IPS-18a (cell line): ENCODE measurements at regions not wholly inside any gene's neighbourhood (a gene's known extent, or its start where the extent isn't known, plus 50 kb on each side); places are given as distances from the start of the nearest gene placed in this dataset.

Experiments used
- H3K27ac ChIP-seq: one replicate; pipeline ENCODE4 v1.5.1; 2013; ENCODE audit warnings: low read length
- H3K27me3 ChIP-seq: one replicate; pipeline ENCODE4 v1.6.1; 2013; ENCODE audit warnings: mild to moderate bottlenecking, low read length; ENCODE audit not compliant: control insufficient read depth, insufficient read depth
- H3K36me3 ChIP-seq: one replicate; pipeline ENCODE4 v1.6.1; 2013; ENCODE audit warnings: low read depth, low read length; ENCODE audit not compliant: control insufficient read depth
- H3K4me1 ChIP-seq: one replicate; pipeline ENCODE4 v1.6.1; 2013; ENCODE audit warnings: low read depth, low read length; ENCODE audit not compliant: control insufficient read depth
- H3K4me3 ChIP-seq: one replicate; pipeline ENCODE4 v1.5.1; 2013; ENCODE audit warnings: low read length
- H3K9ac ChIP-seq: one replicate; pipeline ENCODE4 v1.6.1; 2013; ENCODE audit warnings: mild to moderate bottlenecking, low read length, moderate library complexity
- H3K9me3 ChIP-seq: one replicate; pipeline ENCODE4 v1.6.1; 2013; ENCODE audit warnings: low read depth, low read length; ENCODE audit not compliant: control insufficient read depth

DNA sequence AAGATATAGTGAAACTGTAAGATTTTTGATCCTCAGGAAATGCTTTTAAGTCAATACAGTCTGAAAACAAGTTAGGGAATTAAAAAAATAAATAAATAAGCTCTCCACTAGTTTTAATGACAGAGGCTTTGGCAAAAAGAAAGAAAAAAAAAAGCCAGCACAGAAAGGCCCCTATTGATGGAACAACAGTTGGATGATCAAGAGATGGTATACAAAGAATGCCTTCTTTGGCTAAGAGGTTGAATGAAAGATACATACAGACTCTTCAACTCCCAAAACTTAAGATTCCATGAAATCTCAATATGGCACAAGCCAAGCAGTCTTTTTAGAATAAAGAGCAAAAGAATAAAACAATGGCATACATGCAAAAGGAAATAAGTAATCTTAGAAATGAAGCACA is 64.0 kb upstream of the GALNT5 start:
- Histone ChIP-seq H3K9ac (no peak overlapping the region), H3K27ac (no peak overlapping the region), H3K9me3 (no peaks in the 10 kb centered on the region), H3K4me3 (no peak overlapping the region), H3K4me1 (peaks cover 3% of the 10 kb centered on the region), H3K27me3 (no peaks in the 10 kb centered on the region), H3K36me3 (no peaks in the 10 kb centered on the region)

DNA sequence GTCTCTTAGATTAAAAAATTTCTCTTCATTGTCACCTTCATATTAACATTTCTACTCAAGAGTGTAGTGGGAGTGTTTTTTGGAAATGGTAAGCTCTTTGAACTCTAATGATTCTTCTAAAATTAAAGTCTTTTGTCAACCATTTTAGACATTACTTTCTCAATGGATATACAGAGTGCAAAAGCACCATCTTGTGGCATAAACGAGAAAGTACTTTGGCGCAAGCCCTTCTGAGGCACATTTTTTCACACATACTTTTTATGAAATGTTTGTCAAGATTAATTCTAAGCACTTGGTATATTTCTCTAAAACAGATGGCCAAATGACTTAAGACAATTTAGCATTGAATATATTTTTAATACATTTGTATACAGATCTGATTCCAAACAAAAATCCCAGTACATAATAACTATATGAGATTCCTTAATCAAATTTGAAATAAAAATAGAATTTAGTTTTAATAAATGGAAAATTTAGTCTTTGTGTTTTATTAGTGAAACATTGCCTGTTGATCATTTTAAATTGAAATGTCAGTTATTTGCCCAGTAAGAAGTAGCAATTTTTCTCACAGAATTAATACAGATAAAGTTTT is 63.3 kb upstream of the GALNT5 start:
- H3K27ac ChIP-seq, result no peak overlapping the region
- peaks cover 3% of the 10 kb centered on the region for H3K4me1 ChIP-seq
- H3K4me3 ChIP-seq, result no peak overlapping the region
- no peaks in the 10 kb centered on the region for H3K36me3 ChIP-seq
- no peaks in the 10 kb centered on the region for H3K9me3 ChIP-seq
- no peaks in the 10 kb centered on the region for H3K27me3 ChIP-seq
- no peak overlapping the region for H3K9ac ChIP-seq

DNA sequence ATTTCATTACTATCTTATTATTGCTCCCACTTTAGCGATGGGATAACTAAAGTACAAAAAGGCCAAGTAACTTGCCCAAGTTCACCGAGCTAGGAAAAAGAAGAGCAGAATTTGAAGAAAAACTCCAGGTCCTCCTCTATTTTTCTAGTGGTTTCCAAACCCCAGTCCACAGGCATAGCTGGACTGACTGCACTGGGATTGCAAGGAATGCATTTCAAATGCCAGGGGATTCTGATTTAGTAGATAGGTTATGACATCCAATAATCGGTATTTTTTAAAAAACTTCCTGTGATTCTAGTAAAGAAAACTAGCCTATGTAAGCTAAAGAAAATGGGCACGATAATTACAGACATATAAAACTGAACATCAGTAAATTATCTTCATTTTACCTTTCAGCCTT is 62.7 kb upstream of the GALNT5 start:
- H3K36me3 ChIP-seq, result no peaks in the 10 kb centered on the region
- peaks cover 3% of the 10 kb centered on the region for H3K4me1 ChIP-seq
- no peak overlapping the region for H3K27ac ChIP-seq

DNA sequence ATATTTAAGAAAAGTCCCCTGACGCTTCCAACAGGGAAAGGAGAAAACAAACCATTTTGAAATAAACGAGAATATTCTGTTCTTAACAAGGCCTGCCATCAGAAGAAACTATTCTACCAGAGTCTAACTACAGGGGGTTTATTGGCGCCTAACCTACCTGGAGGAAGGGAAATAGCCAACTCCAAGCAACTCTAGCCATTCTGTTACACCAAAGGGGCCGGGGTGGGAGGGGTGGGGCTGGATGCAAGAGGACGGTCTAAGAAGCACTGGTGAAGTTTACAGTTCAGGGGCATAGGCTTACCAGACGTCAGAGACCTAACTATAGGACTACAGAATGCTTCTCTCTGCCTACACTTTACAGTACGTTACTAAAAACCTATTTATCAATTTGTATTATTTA is 60.5 kb upstream of the GALNT5 start:
- H3K27ac ChIP-seq, result no peak overlapping the region
- peaks cover 3% of the 10 kb centered on the region for H3K4me1 ChIP-seq
- no peaks in the 10 kb centered on the region for H3K9me3 ChIP-seq
- H3K4me3 ChIP-seq, result no peak overlapping the region
- H3K36me3 ChIP-seq, result no peaks in the 10 kb centered on the region
- no peaks in the 10 kb centered on the region for H3K27me3 ChIP-seq
- H3K9ac ChIP-seq, result no peak overlapping the region

More for the DNA sequence above, 62.7 kb upstream of the GALNT5 start:
- Histone ChIP-seq H3K27me3 (no peaks in the 10 kb centered on the region), H3K9ac (no peak overlapping the region), H3K4me3 (no peak overlapping the region), H3K9me3 (no peaks in the 10 kb centered on the region)

DNA sequence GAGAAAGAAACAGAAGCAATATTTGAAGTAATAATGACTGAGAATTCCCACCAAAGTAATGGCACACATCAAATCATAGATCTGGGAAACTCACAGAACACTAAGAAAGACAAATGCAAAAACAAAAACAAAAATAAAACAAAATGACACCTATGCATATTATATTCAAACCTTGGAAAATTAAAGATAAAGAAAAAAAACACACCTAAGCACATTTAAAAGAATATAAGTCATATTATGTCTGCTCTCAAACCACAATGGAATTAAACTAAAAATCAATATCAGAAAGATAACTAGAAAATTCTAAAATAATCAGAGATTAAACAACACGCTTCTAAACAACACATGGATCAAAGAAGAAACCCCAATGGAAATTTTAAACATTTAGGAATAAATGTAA is 59.7 kb upstream of the GALNT5 start:
- no peaks in the 10 kb centered on the region for H3K9me3 ChIP-seq
- no peak overlapping the region for H3K4me3 ChIP-seq
- no peak overlapping the region for H3K9ac ChIP-seq
- H3K36me3 ChIP-seq, result no peaks in the 10 kb centered on the region
- H3K27me3 ChIP-seq, result no peaks in the 10 kb centered on the region
- no peak overlapping the region for H3K27ac ChIP-seq
- H3K4me1 ChIP-seq, result peaks cover 3% of the 10 kb centered on the region

DNA sequence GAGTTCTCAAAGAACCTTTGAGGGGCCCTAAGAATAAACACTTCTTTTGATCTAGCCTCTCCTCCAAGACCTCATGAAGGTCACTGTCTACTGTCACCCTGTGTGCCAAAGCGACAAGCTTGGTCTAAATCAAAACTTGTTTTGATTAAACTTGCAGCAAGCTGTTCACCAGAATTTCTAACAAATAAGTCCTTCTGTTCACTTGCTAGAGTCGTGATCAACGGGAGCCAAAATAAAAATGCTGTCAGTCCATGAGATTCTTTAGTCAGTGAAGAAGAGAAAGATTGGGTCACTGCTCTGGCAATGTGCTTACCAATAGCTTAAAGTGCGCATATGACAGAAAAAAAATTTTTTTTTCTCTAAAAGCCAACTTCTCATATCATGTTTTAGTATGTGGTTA is 53.9 kb upstream of the GALNT5 start:
- Histone ChIP-seq H3K4me3 (no peak overlapping the region), H3K27me3 (no peaks in the 10 kb centered on the region)

DNA sequence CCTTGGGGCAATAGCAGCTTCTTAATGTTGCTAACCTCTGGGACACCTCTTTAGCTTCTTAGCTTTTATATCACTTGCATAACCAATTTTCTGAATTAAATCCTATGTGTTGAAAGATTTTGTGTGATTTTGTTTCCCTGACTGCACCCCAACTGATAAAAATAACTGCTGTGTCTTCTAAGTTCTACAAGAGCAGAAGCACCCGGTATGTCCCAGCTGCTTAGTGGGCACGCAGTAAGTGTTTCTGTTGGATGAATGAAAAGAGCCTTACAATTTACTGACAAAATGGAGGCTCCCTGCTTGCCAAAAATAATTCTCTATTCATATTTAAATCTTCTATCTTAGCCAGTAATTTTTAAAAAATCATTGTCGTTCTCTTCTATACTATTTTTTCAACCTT is 53.1 kb upstream of the GALNT5 start:
- H3K9me3 ChIP-seq, result no peaks in the 10 kb centered on the region
- no peak overlapping the region for H3K27ac ChIP-seq
- H3K4me1 ChIP-seq, result no peaks in the 10 kb centered on the region
- no peak overlapping the region for H3K4me3 ChIP-seq
- no peak overlapping the region for H3K9ac ChIP-seq
- H3K27me3 ChIP-seq, result no peaks in the 10 kb centered on the region
- H3K36me3 ChIP-seq, result no peaks in the 10 kb centered on the region

More for the DNA sequence above, 53.9 kb upstream of the GALNT5 start:
- no peak overlapping the region for H3K27ac ChIP-seq
- no peak overlapping the region for H3K9ac ChIP-seq
- H3K9me3 ChIP-seq, result no peaks in the 10 kb centered on the region
- no peaks in the 10 kb centered on the region for H3K4me1 ChIP-seq
- no peaks in the 10 kb centered on the region for H3K36me3 ChIP-seq

DNA sequence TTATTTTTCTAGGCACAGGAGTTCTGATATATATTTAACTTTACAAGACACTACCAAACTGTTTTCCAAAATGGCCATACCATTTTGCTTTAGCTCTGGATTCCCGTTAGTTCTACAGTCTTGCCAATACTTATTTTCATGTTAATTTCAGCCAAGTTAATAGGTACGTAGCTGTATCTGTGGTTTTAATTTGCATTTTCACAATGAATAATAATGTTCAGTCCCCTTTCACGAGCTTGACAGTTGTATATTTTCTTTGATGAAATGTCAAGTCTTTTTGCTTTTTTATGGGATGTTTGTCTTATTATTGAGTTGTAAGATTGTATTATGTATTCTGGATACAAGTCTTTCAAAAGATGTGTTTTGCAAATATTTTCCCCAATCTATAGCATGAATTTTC is 50.6 kb upstream of the GALNT5 start:
- no peak overlapping the region for H3K9ac ChIP-seq
- no peaks in the 10 kb centered on the region for H3K36me3 ChIP-seq
- H3K4me3 ChIP-seq, result no peak overlapping the region

More for the DNA sequence above, 50.6 kb upstream of the GALNT5 start:
- Histone ChIP-seq H3K27ac (no peak overlapping the region), H3K27me3 (no peaks in the 10 kb centered on the region), H3K4me1 (no peaks in the 10 kb centered on the region), H3K9me3 (no peaks in the 10 kb centered on the region)
